Liver (tissue), 8 donors: ENCODE measurements at regions not wholly inside any gene's neighbourhood (a gene's known extent, or its start where the extent isn't known, plus 50 kb on each side); places are given as distances from the start of the nearest gene placed in this dataset.

Experiments used
- DNase-seq: peaks from one replicate; pipeline ENCODE4 v3.0.0-alpha.2; 2017; ENCODE audit warnings: low spot score
- H3K27ac ChIP-seq, 2 donors: one replicate each; pipeline ENCODE4 v1.7.0; 2013; ENCODE audit warnings: inconsistent platforms in 2 of 2, low read length in 2 of 2, control low read depth in 1 of 2, low read depth in 1 of 2, mild to moderate bottlenecking in 1 of 2
- H3K27me3 ChIP-seq, 4 donors: one replicate each; pipeline versions ENCODE4 v1.6.1 to v1.7.0; 2013; ENCODE audit warnings: low read length in 3 of 4, inconsistent platforms in 1 of 4, mild to moderate bottlenecking in 1 of 4, moderate library complexity in 1 of 4; ENCODE audit not compliant: control insufficient read depth in 4 of 4, insufficient read depth in 4 of 4
- H3K36me3 ChIP-seq, 4 donors: one replicate each; pipeline versions ENCODE4 v1.6.1 to v1.7.0; 2013; ENCODE audit warnings: low read length in 3 of 4, mild to moderate bottlenecking in 3 of 4, low read depth in 1 of 4, moderate library complexity in 1 of 4; ENCODE audit not compliant: control insufficient read depth in 4 of 4, insufficient read depth in 3 of 4
- H3K4me1 ChIP-seq, 4 donors: one replicate each; pipeline versions ENCODE4 v1.6.1 to v1.7.0; 2013; ENCODE audit warnings: low read length in 3 of 4, mild to moderate bottlenecking in 3 of 4, moderate library complexity in 1 of 4; ENCODE audit not compliant: control insufficient read depth in 4 of 4, insufficient read depth in 4 of 4
- H3K4me3 ChIP-seq, 3 donors: one replicate each; pipeline versions ENCODE4 v1.6.1 to v1.7.0; 2013; ENCODE audit warnings: low read length in 3 of 3, control low read depth in 1 of 3, low read depth in 1 of 3, mild to moderate bottlenecking in 1 of 3
- H3K9ac ChIP-seq, 2 donors: one replicate each; pipeline ENCODE4 v1.7.0; 2013; ENCODE audit warnings: low read length in 2 of 2, mild to moderate bottlenecking in 2 of 2, moderate library complexity in 2 of 2, control low read depth in 1 of 2, low read depth in 1 of 2
- H3K9me3 ChIP-seq, 4 donors: one replicate each; pipeline versions ENCODE4 v1.6.1 to v1.7.0; 2013; ENCODE audit warnings: low read length in 3 of 4; ENCODE audit not compliant: control insufficient read depth in 4 of 4
- EGR1 ChIP-seq, 2 donors: IDR thresholded peaks; 2 replicates each; pipeline ENCODE4 v1.6.1; 2016 to 2018; ENCODE audit warnings: antibody characterized with exemption in 2 of 2, low read depth in 2 of 2
- FOXA1 ChIP-seq: IDR thresholded peaks from 2 replicates; pipeline ENCODE4 v1.6.1; 2016; ENCODE audit warnings: antibody characterized with exemption
- FOXA2 ChIP-seq: IDR thresholded peaks from 2 replicates; pipeline ENCODE4 v1.6.1; 2016; ENCODE audit warnings: antibody characterized with exemption
- GABPA ChIP-seq, 2 donors: IDR thresholded peaks in 1 of 2; conservative IDR thresholded peaks in 1 of 2; 2 replicates each; pipeline ENCODE4 v1.6.1; 2016; ENCODE audit warnings: antibody characterized with exemption in 2 of 2, mild to moderate bottlenecking in 1 of 2, moderate library complexity in 1 of 2
- HNF4A ChIP-seq, 2 donors: conservative IDR thresholded peaks; 2 replicates each; pipeline ENCODE4 v1.6.1; 2016; ENCODE audit warnings: antibody characterized with exemption in 2 of 2, mild to moderate bottlenecking in 2 of 2
- HNF4G ChIP-seq: IDR thresholded peaks from 2 replicates; pipeline ENCODE4 v1.6.1; 2016; ENCODE audit warnings: antibody characterized with exemption
- JUND ChIP-seq, 2 donors: IDR thresholded peaks; 2 replicates each; pipeline ENCODE4 v1.6.1; 2016; ENCODE audit warnings: antibody characterized with exemption in 2 of 2
- RAD21 ChIP-seq, 2 donors: IDR thresholded peaks; 2 replicates each; pipeline ENCODE4 v1.6.1; 2016; ENCODE audit warnings: antibody characterized with exemption in 2 of 2, mild to moderate bottlenecking in 2 of 2
- RXRA ChIP-seq, 2 donors: IDR thresholded peaks; 2 replicates each; pipeline ENCODE4 v1.6.1; 2017 to 2018; ENCODE audit warnings: antibody characterized with exemption in 2 of 2, mild to moderate bottlenecking in 1 of 2
- SP1 ChIP-seq: IDR thresholded peaks from 2 replicates; pipeline ENCODE4 v1.6.1; 2018; ENCODE audit warnings: antibody characterized with exemption, mild to moderate bottlenecking
- TAF1 ChIP-seq: conservative IDR thresholded peaks from 2 replicates; pipeline ENCODE4 v1.6.1; 2016; ENCODE audit warnings: antibody characterized with exemption, mild to moderate bottlenecking
- YY1 ChIP-seq: IDR thresholded peaks from 2 replicates; pipeline ENCODE4 v1.6.1; 2016; ENCODE audit warnings: antibody characterized with exemption, mild to moderate bottlenecking
- WGBS: extraction: QIAGEN DNeasy Blood & Tissue Kit; methylation state at CpG from one replicate; pipeline ENCODE4 v1.1.7; 2013; 5-methylcytosine and 5-hydroxymethylcytosine counted together
- TF ChIP-seq, protein P1 (sequence below): IDR thresholded peaks from 2 replicates; pipeline ENCODE4 v1.6.1; 2016; ENCODE audit warnings: antibody characterized with exemption
- TF ChIP-seq, protein P2 (sequence below): IDR thresholded peaks from 2 replicates; pipeline ENCODE4 v1.6.1; 2016; ENCODE audit warnings: antibody characterized with exemption
- TF ChIP-seq, protein P3 (sequence below): IDR thresholded peaks from 2 replicates; pipeline ENCODE4 v1.6.1; 2016; ENCODE audit warnings: antibody characterized with exemption, mild to moderate bottlenecking
- TF ChIP-seq, protein P4 (sequence below): IDR thresholded peaks from 2 replicates; pipeline ENCODE4 v1.6.1; 2016; ENCODE audit warnings: antibody characterized with exemption
- TF ChIP-seq, protein P5 (sequence below): fragments of 150-350 bp; IDR thresholded peaks from 2 replicates; pipeline ENCODE4 v1.5.1; 2017; ENCODE audit warnings: improper control_type of control experiment, low read depth, low read length; ENCODE audit not compliant: missing input control
- donor health status: healthy.
- donor health status: healthy.
- donor health status: healthy.
- donor health status: healthy.
- donor health status: healthy.

DNA sequence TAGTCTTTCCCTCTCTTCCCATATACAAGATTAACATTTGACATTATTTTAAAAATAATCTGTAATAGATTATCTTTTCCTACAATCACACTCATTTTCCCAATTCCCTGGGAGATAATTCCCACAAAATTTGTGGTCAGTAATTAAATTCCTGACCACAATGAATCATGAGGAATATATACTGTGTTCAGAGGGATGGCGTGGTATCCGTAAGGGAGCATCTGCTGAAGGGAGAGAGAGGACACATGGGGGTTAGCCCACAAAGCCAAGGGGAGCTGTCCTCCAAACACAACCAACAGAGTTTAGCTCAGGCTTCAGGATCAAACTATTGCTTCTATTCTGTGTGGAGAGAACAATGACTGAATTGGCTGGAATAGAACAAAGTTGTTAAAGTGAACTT is 57.1 kb upstream of the PPP2R5A start:
- Histone ChIP-seq H3K27ac (peak overlapping the region; percentile 88 to 91), H3K4me3 (no peak overlapping the region), H3K4me1 (peaks cover 0 to 40% (median 19%) of the 10 kb centered on the region in 4 donors), H3K9me3 (no peaks in the 10 kb centered on the region), H3K27me3 (no peaks in the 10 kb centered on the region), H3K36me3 (no peaks in the 10 kb centered on the region), H3K9ac (no peak overlapping the region)
- WGBS, result 98% methylated on average over 2 of the region's 2 CpGs
- no peak for TF ChIP-seq RAD21 (IDR thresholded peaks at IDR 0.05)
- TF ChIP-seq YY1, result no peak
- TF ChIP-seq TAF1, result no peak
- TF ChIP-seq, protein P1, sequence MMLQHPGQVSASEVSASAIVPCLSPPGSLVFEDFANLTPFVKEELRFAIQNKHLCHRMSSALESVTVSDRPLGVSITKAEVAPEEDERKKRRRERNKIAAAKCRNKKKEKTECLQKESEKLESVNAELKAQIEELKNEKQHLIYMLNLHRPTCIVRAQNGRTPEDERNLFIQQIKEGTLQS, result no peak
- TF ChIP-seq GABPA (IDR thresholded peaks at IDR 0.05 in 1 of 2, conservative IDR thresholded peaks at IDR 0.05 in 1 of 2), result no peak
- TF ChIP-seq, protein P2, sequence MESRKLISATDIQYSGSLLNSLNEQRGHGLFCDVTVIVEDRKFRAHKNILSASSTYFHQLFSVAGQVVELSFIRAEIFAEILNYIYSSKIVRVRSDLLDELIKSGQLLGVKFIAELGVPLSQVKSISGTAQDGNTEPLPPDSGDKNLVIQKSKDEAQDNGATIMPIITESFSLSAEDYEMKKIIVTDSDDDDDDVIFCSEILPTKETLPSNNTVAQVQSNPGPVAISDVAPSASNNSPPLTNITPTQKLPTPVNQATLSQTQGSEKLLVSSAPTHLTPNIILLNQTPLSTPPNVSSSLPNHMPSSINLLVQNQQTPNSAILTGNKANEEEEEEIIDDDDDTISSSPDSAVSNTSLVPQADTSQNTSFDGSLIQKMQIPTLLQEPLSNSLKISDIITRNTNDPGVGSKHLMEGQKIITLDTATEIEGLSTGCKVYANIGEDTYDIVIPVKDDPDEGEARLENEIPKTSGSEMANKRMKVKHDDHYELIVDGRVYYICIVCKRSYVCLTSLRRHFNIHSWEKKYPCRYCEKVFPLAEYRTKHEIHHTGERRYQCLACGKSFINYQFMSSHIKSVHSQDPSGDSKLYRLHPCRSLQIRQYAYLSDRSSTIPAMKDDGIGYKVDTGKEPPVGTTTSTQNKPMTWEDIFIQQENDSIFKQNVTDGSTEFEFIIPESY, result no peak
- TF ChIP-seq, protein P3, sequence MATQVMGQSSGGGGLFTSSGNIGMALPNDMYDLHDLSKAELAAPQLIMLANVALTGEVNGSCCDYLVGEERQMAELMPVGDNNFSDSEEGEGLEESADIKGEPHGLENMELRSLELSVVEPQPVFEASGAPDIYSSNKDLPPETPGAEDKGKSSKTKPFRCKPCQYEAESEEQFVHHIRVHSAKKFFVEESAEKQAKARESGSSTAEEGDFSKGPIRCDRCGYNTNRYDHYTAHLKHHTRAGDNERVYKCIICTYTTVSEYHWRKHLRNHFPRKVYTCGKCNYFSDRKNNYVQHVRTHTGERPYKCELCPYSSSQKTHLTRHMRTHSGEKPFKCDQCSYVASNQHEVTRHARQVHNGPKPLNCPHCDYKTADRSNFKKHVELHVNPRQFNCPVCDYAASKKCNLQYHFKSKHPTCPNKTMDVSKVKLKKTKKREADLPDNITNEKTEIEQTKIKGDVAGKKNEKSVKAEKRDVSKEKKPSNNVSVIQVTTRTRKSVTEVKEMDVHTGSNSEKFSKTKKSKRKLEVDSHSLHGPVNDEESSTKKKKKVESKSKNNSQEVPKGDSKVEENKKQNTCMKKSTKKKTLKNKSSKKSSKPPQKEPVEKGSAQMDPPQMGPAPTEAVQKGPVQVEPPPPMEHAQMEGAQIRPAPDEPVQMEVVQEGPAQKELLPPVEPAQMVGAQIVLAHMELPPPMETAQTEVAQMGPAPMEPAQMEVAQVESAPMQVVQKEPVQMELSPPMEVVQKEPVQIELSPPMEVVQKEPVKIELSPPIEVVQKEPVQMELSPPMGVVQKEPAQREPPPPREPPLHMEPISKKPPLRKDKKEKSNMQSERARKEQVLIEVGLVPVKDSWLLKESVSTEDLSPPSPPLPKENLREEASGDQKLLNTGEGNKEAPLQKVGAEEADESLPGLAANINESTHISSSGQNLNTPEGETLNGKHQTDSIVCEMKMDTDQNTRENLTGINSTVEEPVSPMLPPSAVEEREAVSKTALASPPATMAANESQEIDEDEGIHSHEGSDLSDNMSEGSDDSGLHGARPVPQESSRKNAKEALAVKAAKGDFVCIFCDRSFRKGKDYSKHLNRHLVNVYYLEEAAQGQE, result no peak
- no peak for TF ChIP-seq FOXA2
- TF ChIP-seq, protein P4, sequence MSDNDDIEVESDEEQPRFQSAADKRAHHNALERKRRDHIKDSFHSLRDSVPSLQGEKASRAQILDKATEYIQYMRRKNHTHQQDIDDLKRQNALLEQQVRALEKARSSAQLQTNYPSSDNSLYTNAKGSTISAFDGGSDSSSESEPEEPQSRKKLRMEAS, result no peak
- no peak for TF ChIP-seq JUND (IDR thresholded peaks at IDR 0.05)
- TF ChIP-seq RXRA (IDR thresholded peaks at IDR 0.05), result no peak
- TF ChIP-seq SP1, result no peak
- DNase-seq, result no peak

DNA sequence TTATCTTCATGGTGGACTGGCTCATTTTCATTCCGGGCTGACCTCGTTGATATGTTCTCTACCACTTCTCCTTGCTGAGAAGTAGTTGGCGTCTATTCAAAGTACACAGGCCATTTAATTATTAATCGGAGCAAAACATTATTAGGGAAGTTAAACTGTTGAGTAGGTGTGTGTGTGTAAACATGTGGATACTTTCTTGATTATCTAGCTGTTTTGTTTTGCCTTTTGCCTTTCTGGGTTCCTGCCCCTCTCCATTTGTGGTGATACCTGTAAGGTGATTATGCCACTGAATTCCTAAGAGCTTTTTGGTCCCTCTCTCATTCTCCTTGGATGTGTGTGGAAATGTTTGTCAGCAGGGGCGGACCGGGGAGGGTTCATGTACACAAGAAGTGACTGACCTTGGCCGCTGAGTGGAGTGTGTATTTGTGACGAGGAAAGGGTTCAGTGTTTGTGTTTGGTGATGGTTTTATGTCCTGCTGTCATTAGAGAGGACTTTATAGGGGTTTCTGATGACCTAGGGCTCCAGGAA is 56.6 kb upstream of the PPP2R5A start:
- Histone ChIP-seq H3K9ac (peak overlapping the region in 1 of 2 donors; percentile 69), H3K4me1 (peaks cover 0 to 40% (median 19%) of the 10 kb centered on the region in 4 donors), H3K27me3 (no peaks in the 10 kb centered on the region), H3K36me3 (no peaks in the 10 kb centered on the region), H3K27ac (peak overlapping the region; percentile 88 to 91), H3K4me3 (no peak overlapping the region), H3K9me3 (no peaks in the 10 kb centered on the region)
- WGBS, result 29% methylated on average over 8 of the region's 8 CpGs
- peak; percentile 49 for DNase-seq
- TF ChIP-seq, protein P1, result peak; percentile 49
- TF ChIP-seq RXRA (IDR thresholded peaks at IDR 0.05), result peak; percentile 95
- TF ChIP-seq, protein P4, result peak; percentile 65
- no peak for TF ChIP-seq GABPA (IDR thresholded peaks at IDR 0.05 in 1 of 2, conservative IDR thresholded peaks at IDR 0.05 in 1 of 2)
- peak; percentile 40 for TF ChIP-seq TAF1
- peak; percentile 96 for TF ChIP-seq FOXA2
- TF ChIP-seq SP1, result peak; percentile 97
- peak; percentile 55 to 59 for TF ChIP-seq RAD21 (IDR thresholded peaks at IDR 0.05)
- TF ChIP-seq, protein P2, result peak; percentile 82
- TF ChIP-seq EGR1 (IDR thresholded peaks at IDR 0.05; ENCODE audit: low read depth in 2 of 2), result peak; percentile 67 to 79
- TF ChIP-seq, protein P5, sequence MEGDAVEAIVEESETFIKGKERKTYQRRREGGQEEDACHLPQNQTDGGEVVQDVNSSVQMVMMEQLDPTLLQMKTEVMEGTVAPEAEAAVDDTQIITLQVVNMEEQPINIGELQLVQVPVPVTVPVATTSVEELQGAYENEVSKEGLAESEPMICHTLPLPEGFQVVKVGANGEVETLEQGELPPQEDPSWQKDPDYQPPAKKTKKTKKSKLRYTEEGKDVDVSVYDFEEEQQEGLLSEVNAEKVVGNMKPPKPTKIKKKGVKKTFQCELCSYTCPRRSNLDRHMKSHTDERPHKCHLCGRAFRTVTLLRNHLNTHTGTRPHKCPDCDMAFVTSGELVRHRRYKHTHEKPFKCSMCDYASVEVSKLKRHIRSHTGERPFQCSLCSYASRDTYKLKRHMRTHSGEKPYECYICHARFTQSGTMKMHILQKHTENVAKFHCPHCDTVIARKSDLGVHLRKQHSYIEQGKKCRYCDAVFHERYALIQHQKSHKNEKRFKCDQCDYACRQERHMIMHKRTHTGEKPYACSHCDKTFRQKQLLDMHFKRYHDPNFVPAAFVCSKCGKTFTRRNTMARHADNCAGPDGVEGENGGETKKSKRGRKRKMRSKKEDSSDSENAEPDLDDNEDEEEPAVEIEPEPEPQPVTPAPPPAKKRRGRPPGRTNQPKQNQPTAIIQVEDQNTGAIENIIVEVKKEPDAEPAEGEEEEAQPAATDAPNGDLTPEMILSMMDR, result no peak
- peak; percentile 86 to 87 for TF ChIP-seq HNF4A (conservative IDR thresholded peaks at IDR 0.05)
- peak; percentile 78 for TF ChIP-seq HNF4G
- peak; percentile 94 for TF ChIP-seq FOXA1
- TF ChIP-seq JUND (IDR thresholded peaks at IDR 0.05), result peak; percentile 73 to 78
